ENCODE measurements at regions not wholly inside any gene's neighbourhood (a gene's known extent, or its start where the extent isn't known, plus 50 kb on each side); places are given as distances from the start of the nearest gene placed in this dataset.

DNA sequence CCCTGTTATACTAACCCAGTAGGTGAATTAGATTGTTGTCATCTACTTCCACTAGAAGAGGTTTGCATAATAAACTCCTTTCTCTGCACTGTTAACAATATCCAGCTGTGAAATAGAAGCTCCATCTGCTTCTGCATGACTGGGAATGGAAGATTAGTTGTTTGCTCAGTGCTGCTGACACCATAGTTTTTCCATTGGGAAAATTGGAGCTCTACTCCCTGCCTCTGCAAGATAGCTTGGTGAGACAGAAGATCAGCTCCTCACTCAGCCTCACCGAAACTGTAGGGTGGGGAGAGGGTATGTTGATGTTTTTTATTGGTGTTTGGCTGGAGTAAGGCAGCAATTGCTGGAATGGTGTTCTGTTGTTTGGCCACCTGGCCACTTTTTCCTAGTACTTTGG, 331.6 kb upstream of the ADAMTS5 start:
- DNase-seq (ENCODE audit: low read depth, low spot score): no peak
- in situ Hi-C loops (cut with HindIII; ENCODE audit: low pct_unique_long_range_greater_than_20kb, low sequenced_read_pairs): no loop called here

DNA sequence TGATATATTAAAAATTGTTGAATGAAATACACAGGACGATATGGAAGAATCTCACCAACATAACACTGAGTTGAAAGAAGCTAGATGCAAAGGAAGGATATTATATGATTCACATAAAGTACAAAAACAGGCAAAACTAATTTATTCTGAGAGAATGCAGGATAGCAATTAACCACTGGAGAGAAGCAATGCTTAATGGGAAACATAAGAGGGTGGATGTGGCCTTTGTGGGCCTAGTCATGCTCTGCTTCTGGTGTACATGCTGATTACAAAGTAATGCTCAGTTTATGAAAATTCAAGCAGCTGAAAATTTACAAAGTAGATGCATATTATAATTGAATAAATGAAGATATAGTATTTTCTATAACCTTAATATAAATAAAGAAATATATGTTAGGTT, 326.4 kb upstream of the ADAMTS5 start:
- in situ Hi-C loops (cut with HindIII; ENCODE audit: low pct_unique_long_range_greater_than_20kb, low sequenced_read_pairs): no loop called here
- DNase-seq (ENCODE audit: low read depth, low spot score): no peak

DNA sequence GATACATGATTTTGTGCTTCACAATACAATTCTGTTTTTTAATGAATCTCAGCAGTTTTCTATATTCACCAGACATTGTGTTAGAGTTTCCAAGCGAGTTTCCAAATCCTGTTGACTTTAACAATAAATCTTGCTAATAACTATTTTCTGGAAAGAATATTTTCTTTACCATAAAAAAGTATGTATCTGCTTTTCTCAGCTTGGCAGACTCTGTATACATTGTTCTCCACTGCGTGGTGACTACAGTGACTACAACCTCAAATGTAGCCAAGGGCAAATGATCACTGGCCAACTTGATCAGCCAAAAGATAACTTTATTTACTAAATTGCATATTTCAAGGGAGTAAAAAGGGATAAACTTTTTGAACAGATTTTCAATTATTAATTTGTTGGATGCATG, 325.9 kb upstream of the ADAMTS5 start:
- DNase-seq (ENCODE audit: low read depth, low spot score): no peak
- in situ Hi-C loops (cut with HindIII; ENCODE audit: low pct_unique_long_range_greater_than_20kb, low sequenced_read_pairs): no loop called here

DNA sequence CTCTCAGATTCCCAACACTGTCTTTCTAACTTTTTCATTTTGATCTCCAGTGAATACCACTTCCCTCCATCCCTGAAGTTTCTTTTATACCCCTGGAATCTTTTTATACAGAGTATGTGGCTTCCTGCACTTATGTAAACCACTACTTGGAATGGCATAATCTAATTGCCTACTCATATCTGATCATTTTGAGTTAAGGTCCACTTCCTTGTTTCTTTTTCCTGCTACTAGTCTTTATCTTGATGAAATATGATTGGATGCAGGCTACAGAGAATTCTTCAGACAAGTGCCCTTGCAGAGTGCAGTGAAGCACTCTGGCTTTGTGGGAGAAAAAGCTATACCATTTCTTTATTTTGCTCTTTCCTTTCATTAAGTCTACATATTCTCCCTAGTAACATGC, 325.3 kb upstream of the ADAMTS5 start:
- DNase-seq (ENCODE audit: low read depth, low spot score): no peak
- in situ Hi-C loops (cut with HindIII; ENCODE audit: low pct_unique_long_range_greater_than_20kb, low sequenced_read_pairs): no loop called here

DNA sequence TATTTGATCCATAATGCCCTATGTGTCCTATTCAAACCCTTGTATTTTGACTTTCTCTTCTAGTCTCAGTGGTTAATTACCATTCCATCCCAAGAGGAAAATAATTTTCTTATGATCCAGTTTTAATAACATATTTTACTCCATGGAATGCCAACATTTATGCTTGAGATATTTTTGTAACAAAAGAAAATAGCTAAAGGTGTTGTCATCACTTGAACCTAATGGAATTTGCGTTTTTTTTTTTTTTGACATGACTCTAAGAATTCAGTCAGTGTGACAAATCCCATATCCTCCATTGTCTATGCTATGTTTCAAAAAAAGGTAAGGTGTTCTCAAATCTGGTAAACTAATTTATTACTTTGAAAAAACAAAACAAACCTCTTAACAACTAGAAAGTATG, 324.1 kb upstream of the ADAMTS5 start:
- no peak for DNase-seq (ENCODE audit: low read depth, low spot score)
- in situ Hi-C loops (cut with HindIII; ENCODE audit: low pct_unique_long_range_greater_than_20kb, low sequenced_read_pairs): no loop called here

DNA sequence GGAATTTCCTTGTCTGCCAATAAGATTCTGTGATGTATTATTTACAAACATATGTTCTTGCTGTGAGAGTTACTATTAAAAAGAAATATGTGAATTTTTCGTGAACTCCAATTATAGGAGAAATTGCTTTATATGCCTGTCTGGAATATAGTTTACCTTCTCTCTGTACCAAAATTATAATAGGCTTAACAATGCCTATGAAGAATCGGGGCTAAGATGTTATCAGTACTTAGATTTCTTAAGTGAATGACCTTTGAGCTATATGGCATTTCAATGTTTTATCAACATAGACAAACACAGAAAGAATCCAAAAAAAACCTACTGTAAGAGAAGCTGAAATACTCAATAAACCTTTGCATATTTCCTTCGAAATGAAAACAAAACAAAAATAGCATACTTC, 323.1 kb upstream of the ADAMTS5 start:
- in situ Hi-C loops (cut with HindIII; ENCODE audit: low pct_unique_long_range_greater_than_20kb, low sequenced_read_pairs): no loop called here
- DNase-seq (ENCODE audit: low read depth, low spot score): no peak

DNA sequence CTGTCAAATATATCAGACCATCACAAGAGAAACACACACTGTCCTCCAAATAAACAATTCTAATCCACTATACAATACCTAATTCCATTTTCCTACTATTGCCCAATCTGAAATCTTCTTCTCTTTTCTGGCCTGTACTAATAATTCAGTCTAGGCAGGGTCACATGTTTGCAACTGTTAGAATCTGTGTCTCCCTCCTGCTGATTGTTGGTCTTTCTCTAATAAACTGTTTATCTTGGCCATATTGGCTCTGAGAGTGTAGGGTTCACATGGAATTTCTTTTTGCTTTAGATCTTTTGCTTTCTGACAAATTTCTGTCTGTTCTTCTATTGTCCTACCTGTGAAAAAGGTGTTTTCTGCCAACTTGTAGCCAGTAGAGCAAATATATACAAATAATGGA, 319.9 kb upstream of the ADAMTS5 start:
- DNase-seq (ENCODE audit: low read depth, low spot score): no peak
- in situ Hi-C loops (cut with HindIII; ENCODE audit: low pct_unique_long_range_greater_than_20kb, low sequenced_read_pairs): no loop called here

DNA sequence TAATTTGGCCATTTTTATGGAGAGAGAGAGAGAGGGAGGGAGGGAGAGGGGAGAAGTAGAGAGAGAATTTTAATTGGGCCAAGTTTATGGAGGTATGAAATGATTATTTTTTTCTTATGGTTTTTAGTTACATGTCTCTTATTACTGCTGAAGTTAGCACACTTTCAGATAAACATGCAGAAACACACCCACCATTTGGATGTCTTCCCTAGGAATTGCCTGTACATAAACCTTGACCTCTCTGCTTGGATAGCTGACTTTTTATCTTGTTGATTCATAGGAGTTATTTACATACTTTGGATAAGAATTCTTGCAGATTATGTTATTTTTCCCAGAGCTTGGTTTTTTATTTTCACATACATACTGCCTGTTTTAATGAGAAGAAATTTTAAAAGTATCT, 310.2 kb upstream of the ADAMTS5 start:
- in situ Hi-C loops (cut with HindIII; ENCODE audit: low pct_unique_long_range_greater_than_20kb, low sequenced_read_pairs): no loop called here
- DNase-seq (ENCODE audit: low read depth, low spot score): no peak

DNA sequence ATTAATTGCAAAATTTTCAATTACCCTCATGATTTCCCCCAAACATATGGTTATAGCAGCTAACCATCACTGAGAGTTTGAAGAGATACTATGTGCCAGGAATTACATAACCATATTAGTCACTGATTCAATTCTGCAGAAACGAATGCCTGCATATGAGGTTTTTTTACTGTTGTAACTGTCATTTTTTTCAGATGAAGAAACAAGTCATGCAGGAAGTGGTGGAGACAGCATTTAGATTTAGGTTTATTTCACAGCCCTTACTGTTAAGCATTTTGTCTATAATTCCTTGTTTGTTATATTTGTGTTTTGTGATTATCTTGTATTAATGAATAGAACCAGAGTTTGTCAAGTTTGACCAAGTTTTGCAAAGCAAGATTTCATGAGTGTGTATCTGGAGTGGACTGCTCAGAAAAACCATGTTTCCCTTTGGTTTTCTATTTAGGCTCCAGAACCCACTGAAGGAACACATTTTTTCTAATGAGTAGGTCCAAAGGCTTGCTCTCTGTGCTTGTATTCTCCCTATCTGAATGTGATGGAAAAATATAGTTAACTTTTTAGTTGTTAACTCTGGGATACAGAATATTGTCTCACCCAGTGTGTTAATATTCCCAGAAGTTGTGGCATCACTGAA, 308.5 kb upstream of the ADAMTS5 start:
- DNase-seq (ENCODE audit: low read depth, low spot score): no peak
- in situ Hi-C loops (cut with HindIII; ENCODE audit: low pct_unique_long_range_greater_than_20kb, low sequenced_read_pairs): no loop called here

DNA sequence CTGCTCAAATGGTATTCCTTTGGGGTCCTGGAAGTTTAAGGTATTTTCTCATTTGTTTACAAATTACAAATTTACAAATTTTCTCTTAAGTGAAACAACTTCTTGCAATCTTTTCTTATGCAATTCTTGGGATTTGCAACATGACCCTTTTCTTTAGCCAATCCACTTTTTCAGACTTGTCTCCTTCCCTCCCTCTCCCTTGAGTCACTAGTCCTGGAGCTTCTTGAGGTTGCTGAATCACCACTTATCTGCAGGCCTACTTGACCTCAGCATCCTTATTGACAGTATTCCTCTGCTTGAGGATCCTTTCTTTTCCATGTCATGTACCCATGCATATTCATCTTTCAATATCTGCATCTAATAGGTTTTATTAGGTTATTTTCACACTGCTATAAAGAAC, 302.8 kb upstream of the ADAMTS5 start:
- in situ Hi-C loops (cut with HindIII; ENCODE audit: low pct_unique_long_range_greater_than_20kb, low sequenced_read_pairs): no loop called here
- no peak for DNase-seq (ENCODE audit: low read depth, low spot score)

DNA sequence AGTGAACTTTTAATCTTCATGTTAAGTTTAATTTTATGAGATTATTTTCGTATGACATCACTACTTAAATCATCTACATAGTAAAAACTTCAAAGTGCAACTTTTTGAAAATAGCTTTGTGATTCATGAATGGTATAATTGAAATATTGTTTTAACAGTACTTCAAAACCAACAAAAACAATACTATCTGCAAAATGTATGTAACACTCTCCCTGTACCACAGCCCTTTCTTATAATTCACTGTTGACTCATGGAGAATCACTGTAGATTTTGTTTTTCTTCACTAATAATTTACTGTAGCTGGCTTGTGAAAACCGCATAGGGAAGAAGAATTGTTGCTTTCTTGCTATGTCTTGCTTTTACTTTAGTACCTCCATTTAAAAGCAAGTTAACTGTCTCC, 301.4 kb upstream of the ADAMTS5 start:
- DNase-seq (ENCODE audit: low read depth, low spot score): no peak
- in situ Hi-C loops (cut with HindIII; ENCODE audit: low pct_unique_long_range_greater_than_20kb, low sequenced_read_pairs): no loop called here

DNA sequence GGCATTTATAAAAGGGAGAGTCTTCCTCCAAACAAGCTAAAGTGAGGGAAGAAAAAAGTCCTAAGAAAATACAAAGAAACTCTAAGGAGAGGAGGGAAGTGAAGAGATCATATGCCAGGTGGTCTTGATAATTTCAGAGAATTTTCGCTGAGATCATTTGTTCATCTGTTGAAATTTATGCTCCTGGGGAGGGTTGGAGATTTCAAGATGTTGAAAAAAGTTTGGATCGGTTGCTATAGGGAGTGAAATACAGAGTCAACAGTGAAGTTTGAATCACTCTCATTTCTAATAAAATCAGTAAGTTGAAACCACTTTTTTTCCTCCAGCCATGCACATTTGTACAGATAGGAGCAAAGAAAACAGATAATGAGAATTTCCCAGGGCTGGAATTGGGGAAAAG, 299.1 kb upstream of the ADAMTS5 start:
- in situ Hi-C loops (cut with HindIII; ENCODE audit: low pct_unique_long_range_greater_than_20kb, low sequenced_read_pairs): no loop called here
- no peak for DNase-seq (ENCODE audit: low read depth, low spot score)

DNA sequence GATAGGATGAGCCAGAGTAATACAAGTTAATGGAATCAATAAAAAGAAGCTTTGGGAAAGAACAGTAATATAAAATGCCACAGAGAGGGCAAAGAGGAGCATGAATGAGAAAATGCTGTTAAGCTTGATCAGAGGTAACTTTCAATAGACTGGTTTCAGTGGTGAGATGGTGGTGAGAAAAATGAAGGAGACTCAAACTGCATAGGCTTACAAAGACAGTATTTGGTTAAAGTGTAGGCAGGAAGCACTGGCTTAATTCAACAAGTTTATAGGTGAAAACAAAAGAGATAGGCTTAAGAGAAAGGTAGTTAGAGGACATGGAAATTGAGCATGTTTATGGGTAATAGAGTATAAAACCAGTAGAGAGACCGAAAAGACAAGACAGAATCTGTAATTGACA, 298.6 kb upstream of the ADAMTS5 start:
- in situ Hi-C loops (cut with HindIII; ENCODE audit: low pct_unique_long_range_greater_than_20kb, low sequenced_read_pairs): no loop called here

DNA sequence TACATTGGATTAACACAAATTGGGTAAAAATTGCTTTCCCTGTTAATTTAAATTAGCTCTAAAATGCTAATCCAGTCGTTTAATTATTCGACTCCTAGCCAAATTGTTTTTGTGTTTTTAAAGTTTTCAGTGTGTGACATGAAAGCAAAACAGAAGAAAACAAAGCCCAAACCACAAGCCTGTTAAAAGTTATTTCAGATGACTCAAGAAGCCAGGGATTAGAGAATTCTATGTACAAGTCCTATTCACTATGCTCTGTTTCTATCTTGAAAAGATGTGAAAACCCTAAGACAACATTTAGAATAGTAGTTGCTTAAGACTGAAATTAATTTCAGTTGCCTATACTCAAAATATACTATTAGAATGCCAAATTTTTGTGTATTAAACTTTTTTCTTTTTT, 294.8 kb upstream of the ADAMTS5 start:
- in situ Hi-C loops (cut with HindIII; ENCODE audit: low pct_unique_long_range_greater_than_20kb, low sequenced_read_pairs): no loop called here
- DNase-seq (ENCODE audit: low read depth, low spot score): no peak

More for the DNA sequence above, 298.6 kb upstream of the ADAMTS5 start:
- DNase-seq (ENCODE audit: low read depth, low spot score): no peak

DNA sequence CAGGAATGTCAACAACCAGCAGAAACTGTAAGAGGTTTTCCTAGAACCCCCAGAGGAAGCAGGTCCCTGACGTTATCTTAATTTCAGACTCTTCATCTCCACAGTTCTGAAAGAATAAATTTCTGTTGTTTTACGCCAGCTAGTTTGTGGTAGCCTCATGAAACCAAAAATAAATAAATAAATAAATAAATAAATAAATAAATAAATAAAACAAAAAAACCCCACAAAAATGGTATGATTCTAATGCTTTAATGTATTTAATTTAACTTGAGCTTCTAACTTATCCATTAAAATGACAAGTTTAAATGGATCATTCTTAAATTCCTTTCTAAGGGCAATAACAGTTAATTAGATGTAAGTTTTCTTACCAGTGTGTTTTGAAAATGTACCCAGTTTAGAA, 293.8 kb upstream of the ADAMTS5 start:
- DNase-seq (ENCODE audit: low read depth, low spot score): no peak
- in situ Hi-C loops (cut with HindIII; ENCODE audit: low pct_unique_long_range_greater_than_20kb, low sequenced_read_pairs): no loop called here

DNA sequence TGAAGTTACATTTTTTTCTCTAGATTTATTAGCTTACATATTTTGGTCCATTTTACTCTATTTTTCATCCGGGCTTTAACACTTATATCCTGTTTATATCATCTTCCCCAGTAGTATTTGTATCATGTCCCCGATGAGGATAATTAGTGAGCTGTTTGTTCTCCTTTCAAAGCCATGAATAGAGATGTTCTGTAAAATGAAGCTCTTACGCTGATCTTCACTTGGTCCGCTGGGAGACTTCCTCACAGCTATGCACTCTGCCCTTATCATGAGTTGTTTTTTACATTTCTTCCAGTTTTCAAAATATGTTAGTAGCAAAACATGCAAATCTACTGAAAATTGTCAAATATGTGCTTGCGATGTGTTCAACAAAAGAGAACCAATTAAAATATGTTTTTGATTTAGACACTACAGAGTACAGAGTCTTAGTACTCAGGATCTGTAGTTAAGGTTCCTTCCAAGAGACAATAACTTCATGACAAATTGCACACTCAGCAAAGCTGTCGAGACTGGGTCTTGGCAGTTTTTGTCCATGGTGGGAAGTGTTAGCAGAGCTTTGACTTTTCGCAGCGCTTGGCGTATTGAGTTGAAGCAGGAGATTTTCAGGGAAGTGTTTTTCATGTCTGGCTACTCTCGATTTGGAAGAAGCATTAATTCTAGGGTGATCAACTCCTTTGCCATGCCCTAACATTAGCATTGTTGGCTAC, 292.0 kb upstream of the ADAMTS5 start:
- DNase-seq (ENCODE audit: low read depth, low spot score): no peak
- in situ Hi-C loops (cut with HindIII; ENCODE audit: low pct_unique_long_range_greater_than_20kb, low sequenced_read_pairs): no loop called here

DNA sequence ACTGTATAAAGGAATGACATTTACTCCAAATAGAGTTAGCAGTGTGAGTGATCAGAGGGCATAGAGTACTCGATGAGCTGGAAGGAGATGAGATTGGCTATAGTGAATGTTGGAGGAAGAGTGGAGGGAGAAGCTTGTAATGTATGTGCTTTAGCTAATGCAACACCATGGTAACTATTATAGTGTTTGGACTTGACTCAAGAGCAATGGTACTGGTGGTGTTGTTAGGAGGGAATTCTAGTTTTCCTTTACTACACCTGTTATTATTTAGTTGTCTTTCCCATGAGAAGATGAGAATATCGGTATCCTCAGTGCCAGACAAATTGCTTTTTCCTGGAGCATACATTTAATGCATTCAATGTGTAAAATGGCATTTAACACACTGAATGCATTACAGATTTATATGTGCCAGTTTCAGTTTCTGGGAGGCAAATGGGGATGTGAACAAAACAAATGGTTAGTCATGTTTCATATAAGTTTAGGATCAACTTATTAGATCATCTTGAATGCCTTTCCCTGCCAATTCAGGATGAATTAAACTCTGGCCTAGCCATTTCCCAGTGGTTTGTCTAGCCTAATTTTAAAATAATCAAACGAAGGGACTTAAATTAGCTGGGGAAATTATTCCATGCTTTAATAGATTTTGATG, 291.1 kb upstream of the ADAMTS5 start:
- in situ Hi-C loops (cut with HindIII; ENCODE audit: low pct_unique_long_range_greater_than_20kb, low sequenced_read_pairs): no loop called here
- no peak for DNase-seq (ENCODE audit: low read depth, low spot score)

DNA sequence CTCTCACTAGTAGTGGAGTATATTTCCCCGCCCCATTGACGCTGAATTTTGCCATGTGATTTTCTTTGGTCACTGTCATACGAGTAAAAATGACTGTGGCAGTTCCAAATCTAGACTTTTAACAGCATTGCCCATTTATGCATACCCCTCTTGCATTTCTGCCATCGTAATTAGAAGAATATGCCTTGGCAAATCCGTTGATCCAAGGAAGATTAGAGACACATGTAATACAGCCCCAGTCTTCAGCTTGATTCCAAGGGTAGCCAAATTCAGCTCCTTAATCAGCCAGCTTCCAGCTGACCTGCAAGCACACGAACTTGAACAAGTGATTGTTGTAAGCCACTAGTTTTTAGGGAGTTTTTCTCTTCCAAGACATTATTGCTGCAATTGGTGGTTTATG, 290.3 kb upstream of the ADAMTS5 start:
- DNase-seq (ENCODE audit: low read depth, low spot score): no peak
- in situ Hi-C loops (cut with HindIII; ENCODE audit: low pct_unique_long_range_greater_than_20kb, low sequenced_read_pairs): no loop called here

DNA sequence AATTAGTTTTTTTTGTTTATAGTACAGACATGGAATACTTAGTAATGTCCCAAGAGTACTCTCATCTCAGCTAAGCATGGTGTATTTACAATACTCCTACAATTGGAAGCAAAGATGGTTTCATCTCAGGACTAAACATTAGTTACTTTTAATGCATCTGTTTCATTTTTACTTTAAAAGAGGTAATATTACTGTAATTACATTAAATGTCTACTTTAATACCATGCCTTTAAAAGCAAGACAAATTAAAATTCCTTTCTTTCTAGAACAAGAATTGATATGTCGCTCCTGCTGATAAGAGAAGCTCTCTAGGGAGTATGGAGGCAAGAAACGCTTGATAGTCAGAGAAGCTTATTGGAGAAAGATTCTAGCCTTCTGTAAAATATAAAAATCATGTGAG, 284.9 kb upstream of the ADAMTS5 start:
- in situ Hi-C loops (cut with HindIII; ENCODE audit: low pct_unique_long_range_greater_than_20kb, low sequenced_read_pairs): no loop called here
- no peak for DNase-seq (ENCODE audit: low read depth, low spot score)

Measured in SK-MEL-5 (cell line).